HUES48 (cell line): ENCODE measurements at regions not wholly inside any gene's neighbourhood (a gene's known extent, or its start where the extent isn't known, plus 50 kb on each side); places are given as distances from the start of the nearest gene placed in this dataset.

Source experiments
- H3K27ac ChIP-seq: one replicate; pipeline ENCODE4 v1.7.0; 2013; ENCODE audit warnings: low read depth, low read length, inconsistent platforms
- H3K27me3 ChIP-seq: 2 replicates; pipeline ENCODE4 v1.6.1; 2013; ENCODE audit warnings: mild to moderate bottlenecking, low read length; ENCODE audit not compliant: control insufficient read depth, insufficient read depth
- H3K36me3 ChIP-seq: 2 replicates; pipeline ENCODE4 v1.6.1; 2013; ENCODE audit warnings: low read length; ENCODE audit not compliant: control insufficient read depth, insufficient read depth
- H3K4me1 ChIP-seq: 2 replicates; pipeline ENCODE4 v1.6.1; 2013; ENCODE audit warnings: mild to moderate bottlenecking, low read length; ENCODE audit not compliant: control insufficient read depth, insufficient read depth
- H3K4me3 ChIP-seq: 2 replicates; pipeline ENCODE4 v1.5.1; 2013; ENCODE audit warnings: mild to moderate bottlenecking, low read depth, low read length
- H3K9ac ChIP-seq: 2 replicates; pipeline ENCODE4 v1.6.1; 2013; ENCODE audit warnings: mild to moderate bottlenecking, low read depth, low read length, moderate library complexity
- H3K9me3 ChIP-seq: 2 replicates; pipeline ENCODE4 v1.6.1; 2013; ENCODE audit warnings: low read length; ENCODE audit not compliant: control insufficient read depth, insufficient read depth

- Histone ChIP-seq H3K27me3 (no peaks in the 10 kb centered on the region), H3K36me3 (no peaks in the 10 kb centered on the region), H3K9ac (no peak overlapping the region), H3K9me3 (no peaks in the 10 kb centered on the region), H3K4me1 (peaks cover 24% of the 10 kb centered on the region), H3K4me3 (no peak overlapping the region), H3K27ac (peak overlapping the region; percentile 53)
Observed at GRCh38 chr18:27826101-27826500, 350.8 kb downstream of the CDH2 start.

GRCh38 chr18:27825689-27826088 is 351.2 kb downstream of the CDH2 start:
- peak overlapping the region; percentile 53 for H3K27ac ChIP-seq

DNA sequence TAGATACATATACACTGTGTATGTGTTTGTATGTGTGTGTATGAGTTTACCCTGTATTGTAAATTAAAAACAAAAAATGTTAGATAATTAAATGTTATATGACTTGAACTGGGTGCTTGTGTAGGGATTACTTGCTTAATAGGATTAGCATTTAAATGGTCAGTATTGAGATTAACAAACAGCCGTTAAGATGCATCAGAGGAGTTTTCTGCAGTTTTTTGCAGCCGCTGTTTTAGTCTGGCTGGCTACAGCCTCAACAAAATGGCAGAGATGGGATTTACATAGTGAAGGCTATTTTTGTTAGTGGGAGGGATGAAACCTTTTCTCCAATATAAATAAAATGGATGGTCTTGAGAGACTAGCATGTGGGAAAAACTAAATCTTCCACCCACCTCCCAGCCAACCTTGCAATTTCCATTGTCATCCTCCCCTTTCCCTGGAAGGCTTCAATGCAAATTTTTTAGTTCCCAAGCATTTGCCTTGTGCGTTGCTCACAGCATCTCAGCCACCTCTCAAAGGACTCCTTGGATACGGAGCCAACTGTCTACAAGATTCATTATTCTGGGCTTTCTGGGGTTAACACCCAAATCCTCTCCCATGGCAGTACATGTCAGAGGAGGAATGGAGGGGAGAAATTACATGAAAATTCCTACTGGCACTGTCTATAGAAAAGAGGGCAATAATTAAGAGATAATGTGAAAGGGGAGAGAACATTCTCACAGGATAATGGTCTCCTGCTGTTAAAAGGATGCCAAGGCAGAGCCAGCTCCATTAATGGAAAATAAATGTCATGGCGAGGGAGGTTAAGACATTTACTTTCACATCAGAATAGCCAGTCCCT is 351.9 kb downstream of the CDH2 start:
- H3K4me3 ChIP-seq, result no peak overlapping the region
- no peaks in the 10 kb centered on the region for H3K27me3 ChIP-seq
- H3K9ac ChIP-seq, result no peak overlapping the region
- peak overlapping the region; percentile 53 for H3K27ac ChIP-seq
- H3K4me1 ChIP-seq, result peaks cover 24% of the 10 kb centered on the region
- H3K36me3 ChIP-seq, result no peaks in the 10 kb centered on the region
- H3K9me3 ChIP-seq, result no peaks in the 10 kb centered on the region

More at GRCh38 chr18:27825689-27826088, 351.2 kb downstream of the CDH2 start:
- Histone ChIP-seq H3K4me1 (peaks cover 24% of the 10 kb centered on the region), H3K9ac (no peak overlapping the region), H3K36me3 (no peaks in the 10 kb centered on the region), H3K27me3 (no peaks in the 10 kb centered on the region), H3K9me3 (no peaks in the 10 kb centered on the region), H3K4me3 (no peak overlapping the region)

GRCh38 chr18:27824275-27824674 is 352.7 kb downstream of the CDH2 start:
- H3K4me3 ChIP-seq, result no peak overlapping the region
- H3K9me3 ChIP-seq, result no peaks in the 10 kb centered on the region
- peaks cover 24% of the 10 kb centered on the region for H3K4me1 ChIP-seq
- H3K27me3 ChIP-seq, result no peaks in the 10 kb centered on the region
- H3K36me3 ChIP-seq, result no peaks in the 10 kb centered on the region
- no peak overlapping the region for H3K27ac ChIP-seq
- H3K9ac ChIP-seq, result no peak overlapping the region

DNA sequence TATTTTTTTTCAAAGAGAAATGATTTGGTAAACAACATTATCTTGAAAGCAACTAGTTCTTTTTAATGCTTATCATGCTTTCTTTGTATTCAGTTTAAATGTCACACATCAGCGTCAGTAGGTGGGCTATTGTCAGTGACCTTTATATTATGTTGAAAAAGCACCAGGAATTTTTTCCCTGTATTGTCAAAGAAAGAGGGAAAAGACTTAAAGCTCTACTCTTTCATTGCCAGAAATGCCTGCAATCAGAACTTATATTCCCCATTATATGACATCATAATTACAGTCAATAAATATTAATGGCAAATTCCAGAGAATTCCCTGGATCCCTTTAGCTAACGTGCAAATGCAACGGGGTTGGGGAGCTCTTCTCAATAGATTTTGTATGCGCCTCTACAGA is 353.9 kb downstream of the CDH2 start:
- no peak overlapping the region for H3K4me3 ChIP-seq
- peak overlapping the region; percentile 5 for H3K27ac ChIP-seq
- H3K9me3 ChIP-seq, result no peaks in the 10 kb centered on the region
- no peaks in the 10 kb centered on the region for H3K27me3 ChIP-seq
- H3K9ac ChIP-seq, result no peak overlapping the region
- H3K36me3 ChIP-seq, result no peaks in the 10 kb centered on the region
- peaks cover 24% of the 10 kb centered on the region for H3K4me1 ChIP-seq

GRCh38 chr18:27808683-27809082 is 368.2 kb downstream of the CDH2 start:
- H3K4me3 ChIP-seq, result no peak overlapping the region
- no peak overlapping the region for H3K9ac ChIP-seq
- no peaks in the 10 kb centered on the region for H3K9me3 ChIP-seq
- no peaks in the 10 kb centered on the region for H3K36me3 ChIP-seq
- no peaks in the 10 kb centered on the region for H3K4me1 ChIP-seq
- no peaks in the 10 kb centered on the region for H3K27me3 ChIP-seq
- H3K27ac ChIP-seq, result no peak overlapping the region

DNA sequence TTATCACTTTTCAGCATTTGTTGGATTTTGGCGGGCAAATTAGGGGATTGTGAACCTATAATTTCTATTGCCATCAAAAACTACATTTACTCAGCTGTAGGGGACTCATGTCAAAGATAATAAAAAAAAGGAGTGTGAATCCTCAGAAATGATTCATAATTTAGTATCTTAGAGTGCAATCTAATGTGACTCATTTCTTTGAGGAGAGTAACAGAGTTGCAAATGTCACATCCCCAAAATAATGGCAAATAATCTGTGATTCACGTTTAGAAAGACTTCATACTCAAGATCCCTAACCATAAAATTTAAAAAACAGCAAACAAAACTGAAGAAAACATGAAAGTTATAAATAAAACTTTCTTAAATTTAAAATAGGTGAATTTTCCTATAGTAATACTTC is 373.0 kb downstream of the CDH2 start:
- no peaks in the 10 kb centered on the region for H3K36me3 ChIP-seq
- no peaks in the 10 kb centered on the region for H3K9me3 ChIP-seq
- no peaks in the 10 kb centered on the region for H3K27me3 ChIP-seq
- no peaks in the 10 kb centered on the region for H3K4me1 ChIP-seq
- H3K9ac ChIP-seq, result no peak overlapping the region
- no peak overlapping the region for H3K4me3 ChIP-seq
- H3K27ac ChIP-seq, result no peak overlapping the region

GRCh38 chr18:27797484-27797883 is 379.4 kb downstream of the CDH2 start:
- Histone ChIP-seq H3K36me3 (no peaks in the 10 kb centered on the region), H3K27me3 (no peaks in the 10 kb centered on the region), H3K27ac (no peak overlapping the region), H3K9ac (no peak overlapping the region), H3K4me3 (no peak overlapping the region), H3K4me1 (no peaks in the 10 kb centered on the region), H3K9me3 (no peaks in the 10 kb centered on the region)

- no peaks in the 10 kb centered on the region for H3K27me3 ChIP-seq
Observed at GRCh38 chr18:27794181-27794926, 382.6 kb downstream of the CDH2 start.

GRCh38 chr18:27793013-27793785 is 383.7 kb downstream of the CDH2 start:
- no peak overlapping the region for H3K27ac ChIP-seq
- H3K27me3 ChIP-seq, result no peaks in the 10 kb centered on the region
- H3K9me3 ChIP-seq, result no peaks in the 10 kb centered on the region
- H3K4me1 ChIP-seq, result peaks cover 4% of the 10 kb centered on the region; the same call in 1 of the 2 replicates
- H3K36me3 ChIP-seq, result no peaks in the 10 kb centered on the region
- no peak overlapping the region for H3K4me3 ChIP-seq
- H3K9ac ChIP-seq, result no peak overlapping the region

More at GRCh38 chr18:27794181-27794926, 382.6 kb downstream of the CDH2 start:
- Histone ChIP-seq H3K4me3 (no peak overlapping the region), H3K9me3 (no peaks in the 10 kb centered on the region), H3K4me1 (peaks cover 2% of the 10 kb centered on the region; the same call in 1 of the 2 replicates), H3K36me3 (no peaks in the 10 kb centered on the region), H3K9ac (no peak overlapping the region), H3K27ac (no peak overlapping the region)
